ENCODE measurements at regions not wholly inside any gene's neighbourhood (a gene's known extent, or its start where the extent isn't known, plus 50 kb on each side); places are given as distances from the start of the nearest gene placed in this dataset.

- Histone ChIP-seq H3K4me1 (ENCODE audit: insufficient read depth, low read length) (no peaks in the 10 kb centered on the region), H3K4me3 (ENCODE audit: low read depth in 1 of 2, low read length in 2 of 2) (no peak overlapping the region), H3K27ac (ENCODE audit: low read length) (no peak overlapping the region), H3K27me3 (ENCODE audit: insufficient read depth, low read length, poor library complexity) (no peaks in the 10 kb centered on the region), H4K20me1 (ENCODE audit: insufficient read depth, low read length) (no peaks in the 10 kb centered on the region), H3K36me3 (ENCODE audit: insufficient read depth, low read length) (no peaks in the 10 kb centered on the region), H3K79me2 (ENCODE audit: insufficient read depth, low read length) (no peaks in the 10 kb centered on the region), H3K9ac (ENCODE audit: low read depth, low read length) (no peak overlapping the region), H3K4me2 (ENCODE audit: insufficient read depth, low read length) (no peak overlapping the region), H2AFZ (ENCODE audit: low read depth, low read length) (no peak overlapping the region), H3K9me3 (ENCODE audit: insufficient read depth, low read length, severe bottlenecking) (peaks cover 20% of the 10 kb centered on the region)
- DNase-seq (no peak), ATAC-seq (ENCODE audit: insufficient read depth, low read depth) (no peak)
- no peak for TF ChIP-seq EZH2 (IDR thresholded peaks at IDR 0.05; ENCODE audit: borderline replicate concordance, low read depth, low read length, severe bottlenecking)
Observed at GRCh38 chr13:48780713-48781341, 127.1 kb downstream of the CYSLTR2 start.

- no peak overlapping the region for H3K4me3 ChIP-seq (ENCODE audit: low read depth in 1 of 2, low read length in 2 of 2)
- no peaks in the 10 kb centered on the region for H4K20me1 ChIP-seq (ENCODE audit: insufficient read depth, low read length)
- H3K9me3 ChIP-seq (ENCODE audit: insufficient read depth, low read length, severe bottlenecking), result peaks cover 20% of the 10 kb centered on the region
- TF ChIP-seq, protein P1, sequence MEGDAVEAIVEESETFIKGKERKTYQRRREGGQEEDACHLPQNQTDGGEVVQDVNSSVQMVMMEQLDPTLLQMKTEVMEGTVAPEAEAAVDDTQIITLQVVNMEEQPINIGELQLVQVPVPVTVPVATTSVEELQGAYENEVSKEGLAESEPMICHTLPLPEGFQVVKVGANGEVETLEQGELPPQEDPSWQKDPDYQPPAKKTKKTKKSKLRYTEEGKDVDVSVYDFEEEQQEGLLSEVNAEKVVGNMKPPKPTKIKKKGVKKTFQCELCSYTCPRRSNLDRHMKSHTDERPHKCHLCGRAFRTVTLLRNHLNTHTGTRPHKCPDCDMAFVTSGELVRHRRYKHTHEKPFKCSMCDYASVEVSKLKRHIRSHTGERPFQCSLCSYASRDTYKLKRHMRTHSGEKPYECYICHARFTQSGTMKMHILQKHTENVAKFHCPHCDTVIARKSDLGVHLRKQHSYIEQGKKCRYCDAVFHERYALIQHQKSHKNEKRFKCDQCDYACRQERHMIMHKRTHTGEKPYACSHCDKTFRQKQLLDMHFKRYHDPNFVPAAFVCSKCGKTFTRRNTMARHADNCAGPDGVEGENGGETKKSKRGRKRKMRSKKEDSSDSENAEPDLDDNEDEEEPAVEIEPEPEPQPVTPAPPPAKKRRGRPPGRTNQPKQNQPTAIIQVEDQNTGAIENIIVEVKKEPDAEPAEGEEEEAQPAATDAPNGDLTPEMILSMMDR (IDR thresholded peaks at IDR 0.05; ENCODE audit: borderline replicate concordance, extremely low read depth, low read length, poor library complexity, severe bottlenecking), result no peak
- no peak for TF ChIP-seq EZH2 (IDR thresholded peaks at IDR 0.05; ENCODE audit: borderline replicate concordance, low read depth, low read length, severe bottlenecking)
- H3K9ac ChIP-seq (ENCODE audit: low read depth, low read length), result no peak overlapping the region
- ATAC-seq (ENCODE audit: insufficient read depth, low read depth), result no peak
- no peak overlapping the region for H3K4me2 ChIP-seq (ENCODE audit: insufficient read depth, low read length)
- H2AFZ ChIP-seq (ENCODE audit: low read depth, low read length), result no peak overlapping the region
- H3K36me3 ChIP-seq (ENCODE audit: insufficient read depth, low read length), result no peaks in the 10 kb centered on the region
- no peak for DNase-seq
- H3K27ac ChIP-seq (ENCODE audit: low read length), result no peak overlapping the region
- no peaks in the 10 kb centered on the region for H3K79me2 ChIP-seq (ENCODE audit: insufficient read depth, low read length)
- H3K4me1 ChIP-seq (ENCODE audit: insufficient read depth, low read length), result no peaks in the 10 kb centered on the region
- H3K27me3 ChIP-seq (ENCODE audit: insufficient read depth, low read length, poor library complexity), result no peaks in the 10 kb centered on the region
Observed at GRCh38 chr13:48782429-48782840, 128.7 kb downstream of the CYSLTR2 start.

- Histone ChIP-seq H3K9me3 (ENCODE audit: insufficient read depth, low read length, severe bottlenecking) (peaks cover 20% of the 10 kb centered on the region), H2AFZ (ENCODE audit: low read depth, low read length) (no peak overlapping the region), H3K36me3 (ENCODE audit: insufficient read depth, low read length) (no peaks in the 10 kb centered on the region), H3K79me2 (ENCODE audit: insufficient read depth, low read length) (no peaks in the 10 kb centered on the region), H3K9ac (ENCODE audit: low read depth, low read length) (no peak overlapping the region), H4K20me1 (ENCODE audit: insufficient read depth, low read length) (no peaks in the 10 kb centered on the region), H3K4me2 (ENCODE audit: insufficient read depth, low read length) (no peak overlapping the region), H3K27me3 (ENCODE audit: insufficient read depth, low read length, poor library complexity) (no peaks in the 10 kb centered on the region), H3K27ac (ENCODE audit: low read length) (no peak overlapping the region), H3K4me3 (ENCODE audit: low read depth in 1 of 2, low read length in 2 of 2) (no peak overlapping the region), H3K4me1 (ENCODE audit: insufficient read depth, low read length) (no peaks in the 10 kb centered on the region)
- DNase-seq (peak; percentile 15), ATAC-seq (ENCODE audit: insufficient read depth, low read depth) (no peak)
- TF ChIP-seq EZH2 (IDR thresholded peaks at IDR 0.05; ENCODE audit: borderline replicate concordance, low read depth, low read length, severe bottlenecking), result no peak
- TF ChIP-seq, protein P1 (IDR thresholded peaks at IDR 0.05; ENCODE audit: borderline replicate concordance, extremely low read depth, low read length, poor library complexity, severe bottlenecking), result no peak
Observed at GRCh38 chr13:48783181-48783630, 129.5 kb downstream of the CYSLTR2 start.

DNA sequence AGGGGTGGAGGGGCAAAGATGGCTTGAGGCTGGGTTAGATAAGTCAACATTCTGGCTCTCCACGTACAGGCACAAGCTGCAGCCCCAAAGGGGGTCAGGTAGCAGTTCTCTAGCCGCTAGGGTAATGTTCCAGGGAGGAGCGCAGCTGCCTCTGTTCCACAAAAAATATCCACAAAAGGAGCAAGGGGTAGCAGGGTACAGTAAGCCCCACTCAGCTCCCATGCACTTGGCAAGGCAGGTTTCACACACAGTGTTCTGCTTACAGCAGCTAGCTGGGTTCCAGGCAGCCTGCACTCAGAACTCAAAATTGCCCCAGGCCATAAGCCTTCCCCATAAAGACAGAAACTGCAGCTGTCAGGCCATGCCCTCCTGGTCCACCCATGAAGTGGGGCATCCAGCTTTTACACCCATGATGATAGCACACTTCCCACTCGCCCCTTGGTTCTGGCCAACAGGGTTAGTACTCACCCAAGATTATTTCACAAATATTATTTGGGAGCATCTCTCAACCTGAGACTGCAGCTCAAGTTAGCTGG, 130.0 kb downstream of the CYSLTR2 start:
- TF ChIP-seq EZH2 (IDR thresholded peaks at IDR 0.05; ENCODE audit: borderline replicate concordance, low read depth, low read length, severe bottlenecking), result no peak
- TF ChIP-seq, protein P1 (IDR thresholded peaks at IDR 0.05; ENCODE audit: borderline replicate concordance, extremely low read depth, low read length, poor library complexity, severe bottlenecking), result no peak
- no peaks in the 10 kb centered on the region for H3K4me1 ChIP-seq (ENCODE audit: insufficient read depth, low read length)
- H3K27ac ChIP-seq (ENCODE audit: low read length), result no peak overlapping the region
- peaks cover 20% of the 10 kb centered on the region for H3K9me3 ChIP-seq (ENCODE audit: insufficient read depth, low read length, severe bottlenecking)
- no peak overlapping the region for H3K4me3 ChIP-seq (ENCODE audit: low read depth in 1 of 2, low read length in 2 of 2)
- no peak for ATAC-seq (ENCODE audit: insufficient read depth, low read depth)
- no peak overlapping the region for H2AFZ ChIP-seq (ENCODE audit: low read depth, low read length)
- no peak for DNase-seq
- no peak overlapping the region for H3K9ac ChIP-seq (ENCODE audit: low read depth, low read length)
- no peaks in the 10 kb centered on the region for H3K36me3 ChIP-seq (ENCODE audit: insufficient read depth, low read length)
- no peak overlapping the region for H3K4me2 ChIP-seq (ENCODE audit: insufficient read depth, low read length)
- no peaks in the 10 kb centered on the region for H3K79me2 ChIP-seq (ENCODE audit: insufficient read depth, low read length)
- H3K27me3 ChIP-seq (ENCODE audit: insufficient read depth, low read length, poor library complexity), result no peaks in the 10 kb centered on the region
- H4K20me1 ChIP-seq (ENCODE audit: insufficient read depth, low read length), result no peaks in the 10 kb centered on the region
